Spleen (tissue), 7 donors: ENCODE measurements at regions not wholly inside any gene's neighbourhood (a gene's known extent, or its start where the extent isn't known, plus 50 kb on each side); places are given as distances from the start of the nearest gene placed in this dataset.

ENCODE experiments used
- CTCF ChIP-seq, 11 experiments: fragments of 200-600 bp in 7 of 11; fragments of 450-650 bp in 4 of 11; sonication (generic) in 4 of 11; IDR thresholded peaks in 8 of 11; conservative IDR thresholded peaks in 3 of 11; 1 replicate in 7 of 11; 2 replicates in 4 of 11; pipeline versions ENCODE4 v1.4.0 to v1.8.0; 2016 to 2021; ENCODE audit warnings: antibody characterized with exemption in 11 of 11, inconsistent platforms in 4 of 11, mild to moderate bottlenecking in 1 of 11
- POLR2A ChIP-seq, 3 donors: fragments of 450-650 bp; IDR thresholded peaks; one replicate each; pipeline ENCODE4 v1.5.1; 2017; ENCODE audit warnings: antibody characterized with exemption in 3 of 3, mild to moderate bottlenecking in 1 of 3
- POLR2AphosphoS5 ChIP-seq, 3 donors: sonication (generic); formaldehyde crosslinking; IDR thresholded peaks; one replicate each; pipeline ENCODE4 v1.5.1; 2017; ENCODE audit warnings: antibody characterized with exemption in 3 of 3
- donor health status: DM: no; HTN: no; CAD: no; lungs with moderate emphysema.
- donor health status: DM: no; HTN: no; CAD: no.
- donor health status: DM: no; HTN: no; CAD: no.

GRCh38 chr9:118575341-118576070 is 793.7 kb downstream of the BRINP1 start:
- TF ChIP-seq POLR2A (IDR thresholded peaks at IDR 0.05) (no peak), POLR2AphosphoS5 (IDR thresholded peaks at IDR 0.05) (no peak), CTCF (IDR thresholded peaks at IDR 0.05 in 8 of 11, conservative IDR thresholded peaks at IDR 0.05 in 3 of 11) (no peak)
